ENCODE measurements at regions not wholly inside any gene's neighbourhood (a gene's known extent, or its start where the extent isn't known, plus 50 kb on each side); places are given as distances from the start of the nearest gene placed in this dataset.

GRCh38 chr4:14465507-14465906 is 536.8 kb upstream of the CPEB2 start:
- TF ChIP-seq CTCF (IDR thresholded peaks at IDR 0.05 in 4 of 5, conservative IDR thresholded peaks at IDR 0.05 in 1 of 5) (no peak), POLR2A (IDR thresholded peaks at IDR 0.05) (no peak)

Measured in gastrocnemius medialis (tissue), 4 donors.